OCI-LY3 (cell line): ENCODE measurements at regions not wholly inside any gene's neighbourhood (a gene's known extent, or its start where the extent isn't known, plus 50 kb on each side); places are given as distances from the start of the nearest gene placed in this dataset.

ENCODE experiments used
- H2AFZ ChIP-seq: fragments of 200-600, 300-600 bp; shearing (Covaris generic); 2 replicates; pipeline ENCODE4 v1.6.0; 2014; ENCODE audit warnings: antibody characterized with exemption, low read depth, low read length
- H3K27ac ChIP-seq: fragments of 200-600, 300-600 bp; sonication (generic); 2 replicates; pipeline ENCODE4 v1.5.1; 2014; ENCODE audit warnings: mild to moderate bottlenecking, low read length, moderate library complexity, mixed read lengths
- H3K27me3 ChIP-seq: fragments of 200-600, 300-600 bp; sonication (generic); 2 replicates; pipeline ENCODE4 v1.6.1; 2014; ENCODE audit warnings: low read depth, low read length, mixed read lengths
- H3K36me3 ChIP-seq: fragments of 200-600, 300-600 bp; sonication (generic); replicated peaks from 2 replicates; pipeline ENCODE3; 2014; ENCODE audit warnings: low read depth, low read length, mixed read lengths
- H3K4me1 ChIP-seq: fragments of 300-600, 200-600 bp; sonication (generic); 2 replicates; pipeline ENCODE4 v1.6.1; 2014; ENCODE audit warnings: low read length, mixed read lengths
- H3K4me2 ChIP-seq: fragments of 200-600, 300-600 bp; sonication (generic); 2 replicates; pipeline ENCODE4 v1.6.1; 2014; ENCODE audit warnings: low read length, mixed read lengths
- H3K4me3 ChIP-seq: fragments of 300-600, 200-600 bp; sonication (generic); 2 replicates; pipeline ENCODE4 v1.5.1; 2014; ENCODE audit warnings: antibody characterized with exemption, mild to moderate bottlenecking, low read length, moderate library complexity
- H3K79me2 ChIP-seq: fragments of 300-600, 200-600 bp; shearing (Covaris generic); 2 replicates; pipeline ENCODE4 v1.6.1; 2014; ENCODE audit warnings: mild to moderate bottlenecking, low read length, mixed read lengths
- H3K9ac ChIP-seq: fragments of 300-600, 200-600 bp; shearing (Covaris generic); 2 replicates; pipeline ENCODE4 v1.6.0; 2014; ENCODE audit warnings: mild to moderate bottlenecking, low read length, moderate library complexity
- H3K9me3 ChIP-seq: fragments of 200-600, 300-600 bp; shearing (Covaris generic); 2 replicates; pipeline ENCODE4 v1.6.1; 2014; ENCODE audit warnings: low read length, mixed read lengths; ENCODE audit not compliant: insufficient read depth
- H4K20me1 ChIP-seq: fragments of 200-600, 300-600 bp; sonication (generic); 2 replicates; pipeline ENCODE4 v1.6.1; 2016; ENCODE audit warnings: low read length, mixed read lengths; ENCODE audit not compliant: insufficient read depth
- EZH2phosphoT487 ChIP-seq: fragments of 200-600 bp; shearing (Covaris generic); IDR thresholded peaks from 2 replicates; pipeline ENCODE4 v1.6.1; 2018; ENCODE audit warnings: antibody characterized with exemption, mixed run types, low read depth
- TF ChIP-seq, protein P1 (sequence below): fragments of 200-600, 300-600 bp; sonication (generic); IDR thresholded peaks from 2 replicates; pipeline ENCODE4 v1.5.1; 2014; ENCODE audit warnings: antibody characterized with exemption, low read length, low read depth

DNA sequence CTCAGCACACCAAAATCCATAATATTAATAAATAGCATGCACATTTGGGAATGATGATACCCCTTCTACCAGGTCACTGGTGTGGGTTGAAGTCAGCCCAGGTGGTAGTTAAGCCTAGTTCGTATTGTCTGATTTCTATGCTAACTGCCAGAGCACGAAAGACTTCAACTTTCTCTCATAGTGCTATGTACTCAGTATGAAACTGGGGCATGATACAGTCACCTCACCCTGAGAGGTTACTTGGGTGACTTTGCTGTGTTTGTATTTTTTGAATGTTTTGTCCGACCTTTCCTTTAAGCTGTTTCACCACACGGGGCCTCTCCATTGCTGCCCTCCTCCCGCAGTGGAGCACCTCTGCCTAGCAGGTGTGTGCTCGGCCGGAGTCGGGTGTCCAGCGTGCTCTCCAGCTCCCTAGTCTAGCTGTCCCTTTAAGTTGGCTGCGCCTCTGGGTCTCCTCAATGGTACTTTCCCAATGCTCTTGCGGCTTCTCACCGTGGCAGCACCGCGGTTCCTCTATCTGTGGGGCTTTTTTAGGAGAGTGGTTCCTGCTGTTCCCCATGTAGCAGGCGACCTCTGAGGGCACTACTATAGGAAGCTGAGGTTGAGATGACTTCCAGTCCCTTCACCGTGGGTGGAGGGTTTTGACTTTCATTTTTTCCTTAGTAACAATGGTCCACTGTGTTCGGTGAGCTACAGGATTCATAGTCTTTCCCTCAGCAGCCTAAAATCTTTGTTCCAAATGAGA is 524.0 kb upstream of the PFKP start:
- H3K9ac ChIP-seq = no peak overlapping the region
- no peak overlapping the region for H3K4me3 ChIP-seq
- H3K79me2 ChIP-seq = no peaks in the 10 kb centered on the region

DNA sequence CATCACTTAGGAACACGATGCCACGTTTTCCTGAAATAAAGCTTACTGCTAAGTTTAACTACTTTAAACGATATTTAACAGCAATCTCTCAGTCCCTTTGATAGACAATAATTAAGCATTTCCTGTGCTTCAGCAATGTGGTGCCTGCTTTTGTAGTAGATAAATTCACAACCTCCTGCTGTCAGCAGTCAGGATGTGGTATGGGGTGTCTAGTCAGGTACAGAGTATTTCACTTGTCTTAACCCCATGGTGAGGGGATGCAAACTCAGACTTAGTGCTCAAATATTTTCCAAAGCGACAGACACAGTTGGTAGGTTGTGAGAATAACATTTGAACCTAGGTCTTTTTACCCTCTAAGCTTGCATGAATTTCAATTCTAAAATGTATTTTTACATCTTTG is 526.2 kb upstream of the PFKP start:
- no peak for TF ChIP-seq EZH2phosphoT487
- TF ChIP-seq, protein P1, sequence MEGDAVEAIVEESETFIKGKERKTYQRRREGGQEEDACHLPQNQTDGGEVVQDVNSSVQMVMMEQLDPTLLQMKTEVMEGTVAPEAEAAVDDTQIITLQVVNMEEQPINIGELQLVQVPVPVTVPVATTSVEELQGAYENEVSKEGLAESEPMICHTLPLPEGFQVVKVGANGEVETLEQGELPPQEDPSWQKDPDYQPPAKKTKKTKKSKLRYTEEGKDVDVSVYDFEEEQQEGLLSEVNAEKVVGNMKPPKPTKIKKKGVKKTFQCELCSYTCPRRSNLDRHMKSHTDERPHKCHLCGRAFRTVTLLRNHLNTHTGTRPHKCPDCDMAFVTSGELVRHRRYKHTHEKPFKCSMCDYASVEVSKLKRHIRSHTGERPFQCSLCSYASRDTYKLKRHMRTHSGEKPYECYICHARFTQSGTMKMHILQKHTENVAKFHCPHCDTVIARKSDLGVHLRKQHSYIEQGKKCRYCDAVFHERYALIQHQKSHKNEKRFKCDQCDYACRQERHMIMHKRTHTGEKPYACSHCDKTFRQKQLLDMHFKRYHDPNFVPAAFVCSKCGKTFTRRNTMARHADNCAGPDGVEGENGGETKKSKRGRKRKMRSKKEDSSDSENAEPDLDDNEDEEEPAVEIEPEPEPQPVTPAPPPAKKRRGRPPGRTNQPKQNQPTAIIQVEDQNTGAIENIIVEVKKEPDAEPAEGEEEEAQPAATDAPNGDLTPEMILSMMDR = no peak
- Histone ChIP-seq H3K79me2 (no peaks in the 10 kb centered on the region), H3K27ac (no peak overlapping the region), H3K36me3 (no peaks in the 10 kb centered on the region), H3K27me3 (no peaks in the 10 kb centered on the region), H3K4me3 (no peak overlapping the region), H3K4me2 (no peak overlapping the region), H3K9me3 (no peaks in the 10 kb centered on the region), H3K9ac (no peak overlapping the region), H4K20me1 (no peaks in the 10 kb centered on the region), H3K4me1 (no peaks in the 10 kb centered on the region), H2AFZ (no peak overlapping the region)

More for the DNA sequence above, 524.0 kb upstream of the PFKP start:
- no peak overlapping the region for H3K27ac ChIP-seq
- no peaks in the 10 kb centered on the region for H3K36me3 ChIP-seq
- no peak for TF ChIP-seq EZH2phosphoT487
- TF ChIP-seq, protein P1 = no peak
- no peaks in the 10 kb centered on the region for H3K27me3 ChIP-seq
- H2AFZ ChIP-seq = no peak overlapping the region
- H3K4me2 ChIP-seq = no peak overlapping the region
- no peaks in the 10 kb centered on the region for H3K4me1 ChIP-seq
- no peaks in the 10 kb centered on the region for H3K9me3 ChIP-seq
- no peaks in the 10 kb centered on the region for H4K20me1 ChIP-seq

DNA sequence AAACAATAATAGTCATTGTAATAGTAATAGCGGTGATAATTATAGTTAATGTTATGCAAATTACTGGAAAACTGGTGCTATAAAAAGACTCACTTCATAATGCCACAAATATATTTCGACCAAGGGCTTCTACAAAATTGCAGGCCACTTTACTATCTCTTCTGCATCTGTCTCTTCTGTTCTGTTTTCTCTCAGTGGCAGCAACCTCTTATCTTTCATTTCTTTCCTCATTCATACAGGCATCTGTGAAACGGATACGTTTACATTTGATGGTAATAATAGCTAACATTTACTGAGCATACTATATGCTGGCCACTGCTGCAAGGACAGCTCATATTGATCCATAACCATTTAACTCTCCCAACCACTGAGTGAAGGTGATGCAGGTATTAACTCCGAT is 537.4 kb upstream of the PFKP start:
- Histone ChIP-seq H3K4me3 (no peak overlapping the region), H3K4me2 (no peak overlapping the region), H3K9ac (no peak overlapping the region), H3K36me3 (no peaks in the 10 kb centered on the region), H4K20me1 (no peaks in the 10 kb centered on the region), H2AFZ (no peak overlapping the region), H3K27ac (no peak overlapping the region), H3K27me3 (no peaks in the 10 kb centered on the region), H3K9me3 (no peaks in the 10 kb centered on the region), H3K4me1 (no peaks in the 10 kb centered on the region), H3K79me2 (no peaks in the 10 kb centered on the region)
- no peak for TF ChIP-seq EZH2phosphoT487
- TF ChIP-seq, protein P1 = no peak

DNA sequence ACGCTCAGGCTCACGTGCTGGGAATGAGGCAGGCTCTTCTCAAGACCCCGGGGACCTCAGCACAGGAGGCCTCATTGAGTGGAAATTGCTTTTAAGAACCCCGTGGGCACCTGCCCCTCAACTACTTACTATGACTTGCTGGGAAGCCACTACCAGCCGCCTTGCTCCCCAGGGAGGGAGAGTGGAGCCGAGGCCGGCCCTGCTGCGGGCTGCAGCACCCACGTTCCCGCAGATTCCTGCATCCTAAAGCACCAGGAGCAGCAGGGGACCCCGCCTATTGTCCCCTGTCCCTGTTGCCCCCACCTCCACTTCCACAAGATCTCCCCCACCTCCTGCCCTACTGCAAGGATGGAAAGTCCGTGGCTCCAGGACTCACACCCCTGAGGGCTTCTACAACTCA is 541.6 kb upstream of the PFKP start:
- Histone ChIP-seq H3K9me3 (no peaks in the 10 kb centered on the region), H2AFZ (no peak overlapping the region), H4K20me1 (no peaks in the 10 kb centered on the region), H3K4me2 (no peak overlapping the region), H3K27me3 (no peaks in the 10 kb centered on the region), H3K27ac (no peak overlapping the region), H3K4me1 (no peaks in the 10 kb centered on the region), H3K9ac (no peak overlapping the region), H3K79me2 (no peaks in the 10 kb centered on the region), H3K4me3 (no peak overlapping the region), H3K36me3 (no peaks in the 10 kb centered on the region)
- TF ChIP-seq, protein P1 = no peak
